ENCODE measurements at regions not wholly inside any gene's neighbourhood (a gene's known extent, or its start where the extent isn't known, plus 50 kb on each side); places are given as distances from the start of the nearest gene placed in this dataset.

DNA sequence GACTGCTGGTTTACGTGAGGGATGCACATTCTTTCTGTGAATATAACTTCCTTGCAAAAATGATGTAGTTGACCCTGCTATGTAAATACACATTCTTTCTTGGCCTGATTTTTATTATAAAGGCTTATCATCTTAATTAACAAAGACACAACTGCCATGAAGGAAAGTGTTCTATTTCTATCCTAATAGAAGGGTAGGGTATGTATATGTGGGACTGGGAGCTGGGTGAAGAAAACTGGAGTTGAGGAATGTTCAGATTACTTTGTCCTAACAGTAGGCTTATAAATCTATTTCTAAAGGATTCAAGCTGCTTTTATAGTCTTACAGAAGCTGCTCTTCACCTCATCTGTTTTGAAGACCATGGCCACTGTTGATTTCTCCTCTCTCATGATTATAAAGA lies 76.5 kb upstream of the RGS17 start:
- no peak for TF ChIP-seq CTCF (IDR thresholded peaks at IDR 0.05)
- no peak for TF ChIP-seq POLR2A (IDR thresholded peaks at IDR 0.05)
